GM18858 (cell line): ENCODE measurements at regions not wholly inside any gene's neighbourhood (a gene's known extent, or its start where the extent isn't known, plus 50 kb on each side); places are given as distances from the start of the nearest gene placed in this dataset.
"Not testable (repeated sequence)": the region's sequence is repeated elsewhere in the genome, so short reads cannot be mapped to it uniquely, and the experiment has no call there.

Experiments used
- ATAC-seq: cut with Tn5 transposase; IDR thresholded peaks from one replicate; pipeline ENCODE4 v1.9.1; 2021; ENCODE audit not compliant: unreplicated experiment

DNA sequence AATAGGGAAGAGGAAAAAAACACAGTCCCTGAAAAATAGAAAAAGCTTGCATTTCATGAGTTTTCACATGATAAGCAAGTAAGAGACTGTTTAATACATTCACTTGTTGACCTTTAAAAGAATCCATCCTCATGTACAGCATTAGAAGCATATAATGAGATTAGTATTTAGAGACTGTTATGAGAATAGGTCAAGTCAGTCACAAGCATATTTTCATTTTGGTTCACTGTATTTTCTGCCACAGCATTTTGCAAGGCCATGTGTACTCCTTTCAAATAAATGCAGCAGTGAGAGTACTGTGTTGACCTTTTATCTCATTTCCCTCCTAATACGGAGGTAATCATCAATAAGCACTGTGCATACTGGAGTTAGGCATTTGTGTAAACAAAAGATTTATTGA, 162.2 kb upstream of the SETMAR start:
- no peak for ATAC-seq

DNA sequence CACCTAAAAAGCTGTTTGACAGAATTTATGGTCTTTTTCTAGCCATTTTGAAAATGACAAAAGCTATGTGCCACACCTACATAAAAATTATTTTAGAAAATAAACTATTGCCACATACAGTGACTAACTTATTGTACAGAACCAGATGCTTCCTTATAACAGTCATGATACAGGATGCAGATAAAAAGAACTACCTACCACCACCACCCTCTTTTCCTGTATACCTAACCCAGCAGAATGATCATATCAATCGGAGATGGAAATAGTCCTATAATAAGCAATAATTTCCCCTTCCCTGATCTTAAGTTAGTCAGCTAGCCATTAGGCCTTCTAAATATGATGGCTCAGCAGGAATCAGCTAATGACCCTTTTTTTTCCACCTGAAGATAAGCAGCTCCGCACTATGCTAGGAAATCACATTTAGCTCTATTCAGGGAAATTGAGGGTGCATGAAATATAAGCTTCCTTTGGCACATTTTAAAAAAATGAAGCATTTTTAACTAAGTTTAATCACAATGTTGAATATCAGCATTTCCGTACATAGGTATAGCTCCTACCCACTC, 155.5 kb upstream of the SETMAR start:
- ATAC-seq = no peak

DNA sequence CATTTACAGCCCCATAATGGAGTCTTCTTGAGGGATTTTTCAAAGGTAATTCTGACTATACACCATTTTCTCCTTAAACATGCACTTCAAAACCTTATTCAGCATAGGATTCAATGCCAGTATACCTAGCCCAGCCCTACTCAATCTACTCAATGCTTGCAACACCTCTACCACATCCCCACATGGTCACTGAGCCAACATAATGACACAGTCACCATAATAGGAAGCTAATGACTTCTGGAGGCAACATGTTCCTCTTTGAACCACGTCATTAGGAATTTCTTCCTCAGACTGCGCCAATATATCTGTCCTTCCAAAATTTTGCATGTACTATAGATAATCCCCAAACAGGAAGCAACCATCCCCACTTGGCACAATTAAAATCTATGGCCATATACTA, 153.9 kb upstream of the SETMAR start:
- ATAC-seq = no peak

DNA sequence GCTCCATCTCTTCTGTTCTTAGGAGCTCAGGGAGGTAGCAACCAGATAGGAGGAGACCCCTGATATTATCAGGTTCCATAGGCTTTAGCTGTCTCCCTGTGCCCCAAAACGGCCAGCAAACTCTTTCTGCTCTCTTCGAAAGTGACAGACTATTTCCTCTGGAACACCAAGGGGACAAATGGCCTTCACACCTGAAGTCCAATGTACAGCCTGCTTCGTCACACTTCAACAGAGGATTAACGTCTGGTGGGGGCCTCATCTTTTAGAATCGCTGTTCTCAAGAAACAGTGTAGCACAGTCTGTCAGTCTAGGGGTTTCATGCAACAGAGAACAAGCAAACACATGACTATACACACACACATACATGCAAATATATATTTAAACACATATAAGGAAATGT, 152.4 kb upstream of the SETMAR start:
- ATAC-seq = no peak

DNA sequence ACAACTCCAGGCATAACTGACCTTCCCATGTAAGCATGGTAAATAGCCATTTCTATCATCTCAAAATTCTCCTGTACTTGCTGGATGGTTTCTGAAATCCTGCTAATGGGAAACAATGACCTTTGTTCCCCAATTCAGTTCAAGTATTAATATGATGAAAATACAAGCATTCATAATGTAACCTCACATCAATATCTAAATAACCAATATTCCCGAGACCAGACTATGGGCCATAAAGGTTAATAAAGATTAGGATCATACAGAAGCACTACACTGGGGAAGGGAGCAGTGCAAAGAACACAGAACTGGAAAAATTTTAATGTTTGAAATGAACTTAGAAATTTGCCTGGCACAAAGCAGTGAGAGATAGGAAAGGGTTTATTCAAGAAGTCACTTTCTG, 151.3 kb upstream of the SETMAR start:
- no peak for ATAC-seq

DNA sequence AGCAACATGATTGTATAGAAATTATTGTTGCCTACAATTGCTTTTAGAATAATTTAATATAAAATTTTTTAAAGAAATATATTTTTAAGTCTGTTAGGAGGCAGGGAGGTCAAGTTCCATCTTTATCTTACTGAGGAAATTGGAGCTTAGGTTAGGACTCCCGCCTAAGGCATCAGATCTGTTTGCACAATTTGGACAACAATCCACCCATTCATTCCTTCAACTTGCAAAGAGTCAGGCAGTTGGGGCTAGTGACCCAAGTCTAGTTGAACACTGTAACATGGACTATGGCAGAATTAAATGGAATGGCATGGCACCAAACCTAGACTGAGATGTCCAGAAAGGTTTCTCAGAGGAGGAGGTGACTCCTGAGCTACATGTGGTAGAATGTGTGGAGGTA, 149.4 kb upstream of the SETMAR start:
- ATAC-seq = no peak

DNA sequence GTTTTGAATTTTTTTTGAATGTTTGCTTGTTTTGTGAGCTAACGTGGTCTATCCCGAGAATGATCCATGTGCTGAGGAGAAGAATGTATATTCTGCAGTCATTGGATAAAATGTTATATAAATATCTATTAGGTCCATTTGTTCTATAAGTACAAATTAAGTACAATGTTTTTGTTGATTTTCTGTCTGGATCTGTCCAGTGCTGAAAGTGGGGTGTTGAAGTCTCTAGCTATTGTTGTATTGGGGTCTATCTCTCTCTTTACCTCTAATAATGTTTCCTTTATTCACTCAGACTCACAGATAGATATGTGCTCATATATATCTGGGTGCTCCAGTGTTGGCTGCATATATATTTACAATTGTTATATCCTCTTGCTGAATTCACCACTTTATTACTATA, 144.8 kb upstream of the SETMAR start:
- no peak for ATAC-seq

DNA sequence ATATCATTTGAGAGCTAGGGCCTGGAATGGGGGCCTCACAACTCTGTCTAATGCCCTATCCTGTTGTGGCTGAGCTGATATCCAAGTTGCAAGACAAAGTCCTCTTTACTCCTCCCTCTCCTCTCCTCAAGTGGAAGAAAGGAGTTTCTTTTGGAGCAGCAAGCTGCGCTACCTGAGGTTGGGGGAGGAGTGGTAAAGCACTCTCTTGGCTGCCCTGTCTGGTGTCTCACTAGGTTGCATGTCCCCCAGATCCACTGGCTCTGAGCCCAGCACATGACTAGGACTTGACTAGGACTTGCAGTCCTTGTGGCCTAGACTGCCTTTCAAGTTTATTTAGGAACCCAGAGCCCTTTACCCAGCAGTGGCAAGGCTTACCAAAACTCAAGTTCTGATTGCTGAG, 141.1 kb upstream of the SETMAR start:
- no peak for ATAC-seq

DNA sequence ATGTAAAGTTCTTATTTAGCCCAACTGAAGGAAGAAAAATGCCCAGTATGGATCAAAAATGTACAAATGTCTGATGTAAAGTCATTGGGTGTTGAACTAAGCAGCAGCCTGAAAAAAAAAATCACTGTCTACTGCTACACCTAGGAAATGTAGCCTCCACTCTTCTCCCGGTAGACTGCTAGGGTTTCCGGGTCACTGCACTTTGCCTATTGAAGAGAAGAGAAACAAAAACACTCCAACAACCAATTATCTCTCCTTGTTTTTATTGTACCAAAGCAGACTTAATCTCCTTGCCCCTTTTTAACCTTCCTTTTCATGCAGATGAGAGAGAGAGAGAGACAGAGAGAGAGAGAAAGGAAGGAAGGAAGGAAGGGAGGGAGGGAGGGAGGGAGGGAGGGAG, 140.2 kb upstream of the SETMAR start:
- no peak for ATAC-seq

DNA sequence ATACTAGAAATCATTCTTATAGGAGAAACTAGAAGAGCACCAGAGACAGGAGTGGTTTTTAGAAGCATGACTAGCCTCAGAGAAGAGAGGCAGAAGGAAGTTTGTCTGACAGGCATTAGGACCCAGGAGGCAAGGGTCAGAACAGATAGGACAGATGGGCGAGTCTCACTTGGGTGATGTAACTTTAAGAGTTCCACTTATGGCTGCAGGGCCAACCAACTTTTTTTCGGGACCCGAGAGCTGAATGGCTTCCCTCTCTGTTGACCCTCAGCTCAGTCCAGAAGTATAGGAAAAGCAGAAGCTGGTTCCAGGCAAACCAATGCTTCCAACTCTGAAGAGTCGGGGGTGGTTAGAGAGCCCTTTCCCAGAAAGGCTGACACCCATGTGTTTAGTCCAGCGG, 136.6 kb upstream of the SETMAR start:
- ATAC-seq = no peak

DNA sequence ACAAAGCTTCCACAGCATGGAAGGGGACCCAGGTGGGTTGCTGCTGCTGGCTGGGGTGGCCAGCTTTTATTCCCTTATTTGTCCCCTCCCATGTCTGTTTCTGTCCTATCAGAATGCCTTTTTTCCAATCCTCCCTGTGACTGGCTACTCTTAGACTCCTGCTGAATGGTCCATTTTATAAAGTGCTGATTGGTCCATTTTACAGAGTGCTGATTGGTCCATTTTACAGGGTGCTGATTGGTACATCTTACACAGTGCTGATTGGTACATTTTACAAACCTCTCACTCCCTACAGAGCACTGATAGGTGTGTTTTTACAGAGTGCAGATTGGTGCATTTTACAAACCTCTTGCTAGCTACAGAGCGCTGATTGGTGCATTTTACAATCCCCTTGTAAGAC, 135.9 kb upstream of the SETMAR start:
- not testable (repeated sequence) for ATAC-seq

DNA sequence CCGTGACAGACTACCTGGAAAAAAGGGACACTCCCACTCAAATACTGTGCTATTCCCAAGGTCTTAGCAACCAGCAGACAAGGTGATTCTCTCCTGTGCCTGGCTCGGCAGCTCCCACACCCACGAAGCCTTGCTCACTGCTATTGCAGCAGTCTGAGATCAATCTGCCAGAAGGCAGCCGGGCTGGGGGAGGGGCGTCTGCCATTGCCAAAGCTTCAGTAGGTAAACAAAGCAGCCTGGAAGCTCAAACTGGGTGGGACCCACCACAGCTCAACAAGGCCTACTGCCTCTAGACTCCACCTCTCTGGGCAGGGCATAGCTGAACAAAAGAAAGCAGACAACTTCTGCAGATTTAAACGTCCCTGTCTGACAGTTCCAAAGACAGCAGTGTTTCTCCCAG, 128.4 kb upstream of the SETMAR start:
- ATAC-seq = no peak

DNA sequence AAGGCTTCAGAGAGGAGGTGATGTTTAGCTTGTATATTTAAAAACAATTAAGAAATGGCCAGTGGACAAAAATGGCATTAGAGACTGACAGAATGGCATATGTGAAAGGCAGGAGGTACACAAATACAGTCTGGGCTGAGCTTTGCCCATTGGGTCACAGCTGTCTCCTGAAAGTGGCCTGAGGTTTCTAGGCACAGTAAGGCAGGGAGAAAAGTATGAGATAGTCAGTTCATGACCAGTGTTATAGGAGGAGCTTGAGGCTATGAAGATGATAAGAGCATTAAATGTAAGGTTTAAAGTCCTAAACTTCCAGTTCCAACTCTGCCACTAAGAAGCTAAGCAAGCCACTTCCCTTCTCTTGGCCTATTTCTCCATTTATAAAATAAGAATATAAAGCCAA, 111.2 kb upstream of the SETMAR start:
- no peak for ATAC-seq

DNA sequence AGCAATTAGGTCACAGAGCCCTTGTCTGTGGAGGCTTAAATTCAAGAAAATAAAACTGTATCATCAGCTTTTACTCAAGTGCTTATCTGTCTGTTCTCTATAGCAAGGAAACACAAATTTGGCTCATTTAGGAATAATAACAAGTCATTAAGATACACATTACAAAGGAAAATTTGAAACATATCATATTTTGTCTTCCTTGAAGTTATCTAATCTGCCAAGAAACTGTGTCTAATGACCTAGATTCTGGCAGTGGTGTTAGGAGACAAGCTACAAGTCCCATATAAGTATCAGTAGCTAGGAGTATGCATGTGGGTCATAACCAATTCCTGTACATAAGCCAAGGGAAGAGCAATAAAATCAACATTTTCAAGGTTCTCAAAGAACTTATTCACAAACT, 108.2 kb upstream of the SETMAR start:
- no peak for ATAC-seq

DNA sequence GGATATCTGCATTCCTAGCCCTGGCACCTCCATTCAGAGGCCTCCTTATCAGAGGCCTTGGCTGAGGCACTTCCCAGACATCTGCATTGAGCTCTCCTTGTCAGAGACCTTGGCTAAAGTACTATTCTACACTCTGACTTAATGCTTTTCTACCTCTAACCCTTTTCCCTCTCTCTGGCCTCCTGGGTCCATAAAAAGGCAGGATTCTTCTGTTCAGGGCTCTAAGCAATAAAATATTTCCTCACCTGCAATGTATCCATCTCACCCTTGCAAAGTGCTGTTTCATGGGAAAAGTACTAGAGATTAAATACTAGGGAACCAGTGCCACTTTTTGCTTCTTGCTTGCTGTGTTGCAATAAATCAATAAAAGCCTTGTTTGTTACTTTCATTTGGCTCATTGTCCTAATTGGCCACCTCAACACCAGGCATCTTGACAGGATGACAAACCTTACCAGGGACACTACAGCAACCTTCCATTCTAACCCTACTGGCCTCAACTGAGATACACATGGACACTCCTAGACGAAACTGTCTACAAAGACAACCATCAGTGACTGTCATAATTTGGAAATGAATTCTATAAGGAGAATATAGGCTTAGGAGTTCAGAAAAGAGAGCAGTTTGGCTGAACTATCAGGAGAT, 106.5 kb upstream of the SETMAR start:
- ATAC-seq = no peak

DNA sequence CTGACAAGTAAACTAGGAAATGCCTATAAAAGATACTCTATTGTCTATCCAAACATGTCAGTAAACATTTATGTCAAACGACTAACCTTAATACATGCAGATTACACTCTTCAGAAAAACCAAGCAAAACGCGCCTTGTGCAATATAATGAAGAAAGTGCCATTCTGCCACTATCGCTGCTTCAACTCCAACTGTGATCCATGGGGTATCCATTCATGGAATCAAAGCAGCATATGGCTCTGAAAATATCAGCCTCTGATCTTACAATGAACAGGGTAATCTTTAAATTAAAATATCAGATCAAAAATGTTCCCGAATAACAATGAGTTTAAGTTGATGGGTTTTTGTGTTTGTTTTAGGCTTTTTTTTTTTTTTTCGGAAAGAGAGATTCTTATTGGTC, 105.5 kb upstream of the SETMAR start:
- no peak for ATAC-seq

DNA sequence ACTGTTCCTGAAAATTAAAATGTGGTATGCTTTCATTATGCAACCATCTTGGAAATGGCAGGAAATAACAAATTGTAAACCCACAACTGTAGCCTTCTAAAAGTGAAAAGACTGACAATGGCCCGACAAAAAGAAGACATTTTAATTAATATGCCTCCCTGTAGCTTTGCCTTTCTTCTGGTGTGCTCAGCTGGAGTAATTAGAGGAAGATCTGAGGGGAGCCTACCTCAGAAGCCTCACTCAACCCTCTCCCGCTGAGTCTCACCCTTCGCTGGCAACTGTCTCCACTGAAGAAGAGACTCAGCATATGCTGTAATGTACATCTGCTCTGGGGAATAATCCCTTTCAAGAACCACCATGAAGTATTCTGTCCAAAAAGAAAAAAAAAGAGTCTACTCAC, 104.7 kb upstream of the SETMAR start:
- no peak for ATAC-seq

DNA sequence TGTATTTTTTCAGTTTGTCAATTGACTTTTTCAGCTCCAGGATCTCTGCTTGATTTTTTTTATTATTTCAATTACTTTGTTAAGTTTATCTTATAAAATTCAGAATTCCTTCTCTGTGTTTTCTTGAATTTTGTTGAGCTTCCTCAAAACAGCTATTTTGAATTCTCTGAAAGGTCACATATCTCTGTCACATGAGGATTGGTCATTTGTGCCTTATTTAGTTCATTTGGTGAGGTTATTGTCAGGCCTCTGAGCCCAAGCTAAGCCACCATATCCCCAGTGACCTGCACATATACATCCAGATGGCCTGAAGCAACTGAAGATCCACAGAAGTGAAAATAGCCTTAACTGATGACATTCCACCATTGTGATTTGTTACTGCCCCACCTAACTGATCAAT, 98.4 kb upstream of the SETMAR start:
- not testable (repeated sequence) for ATAC-seq

DNA sequence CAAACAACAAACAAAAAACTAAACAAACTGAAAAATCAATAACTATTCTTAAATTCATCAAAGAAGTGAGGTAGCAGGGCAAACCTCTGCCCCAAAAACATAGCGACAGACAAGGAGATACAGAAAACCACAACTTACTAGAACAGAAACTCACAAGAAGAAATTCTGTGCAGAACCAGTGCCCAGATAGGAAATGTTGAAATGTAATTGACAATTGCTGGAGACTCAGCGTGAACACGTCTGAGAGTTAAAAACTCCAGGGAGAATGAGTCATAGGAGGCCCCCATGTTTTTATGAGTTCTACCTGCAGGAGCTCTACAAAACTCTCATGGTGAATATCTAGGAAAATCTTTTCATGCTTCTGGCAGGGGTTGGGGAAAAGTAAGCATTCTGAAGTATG, 95.5 kb upstream of the SETMAR start:
- ATAC-seq = no peak

DNA sequence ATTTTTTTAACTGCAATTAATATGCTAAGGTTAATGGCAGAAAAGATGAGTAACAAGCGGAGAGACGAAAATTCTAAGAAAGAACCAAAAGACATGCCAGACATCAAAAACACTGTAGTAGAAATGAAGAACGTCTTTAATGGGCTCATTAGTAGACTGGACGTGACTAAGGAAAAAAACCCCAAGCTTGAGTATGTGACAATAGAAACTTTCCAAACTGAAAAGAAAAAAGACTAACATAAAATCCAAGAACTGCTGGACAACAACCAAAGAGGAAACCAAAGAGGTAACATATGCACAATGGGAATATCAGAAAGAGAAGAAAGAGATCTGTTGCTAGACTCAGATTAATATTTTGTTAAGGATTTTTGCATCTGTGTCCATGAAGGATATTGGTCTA, 94.6 kb upstream of the SETMAR start:
- ATAC-seq = no peak

DNA sequence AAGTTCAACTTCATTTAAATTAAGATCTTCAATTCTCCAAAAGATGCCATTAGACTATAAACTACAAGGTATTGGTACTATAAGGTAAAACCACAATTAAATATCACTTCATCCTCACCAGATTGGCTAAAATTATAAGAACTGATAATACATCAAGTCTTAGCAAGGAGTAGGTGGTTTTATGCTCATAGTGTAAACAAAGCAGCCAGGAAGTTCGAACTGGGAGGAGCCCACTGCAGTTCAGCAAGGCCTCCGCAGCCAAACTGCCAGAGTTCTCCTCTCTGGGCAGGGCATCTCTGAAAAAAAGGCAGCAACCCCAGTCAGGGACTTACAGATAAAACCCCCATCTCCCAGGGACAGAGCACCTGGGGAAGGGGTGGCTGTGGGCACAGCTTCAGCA, 91.6 kb upstream of the SETMAR start:
- no peak for ATAC-seq

DNA sequence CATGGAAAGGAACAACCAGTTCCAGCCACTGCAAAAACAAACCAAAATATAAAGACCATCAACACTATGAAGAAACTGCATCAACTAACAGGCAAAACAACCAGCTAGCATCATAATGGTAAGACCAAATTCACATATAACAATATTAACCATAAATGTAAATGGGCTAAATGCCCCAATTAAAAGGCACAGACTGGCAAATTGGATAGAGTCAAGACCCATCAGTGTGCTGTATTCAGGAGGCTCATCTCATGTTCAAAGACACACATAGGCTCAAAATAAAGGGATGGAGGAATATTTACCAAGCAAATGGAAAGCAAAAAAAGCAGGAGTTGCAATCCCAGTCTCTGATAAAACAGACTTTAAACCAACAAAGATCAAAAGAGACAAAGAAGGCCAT, 89.7 kb upstream of the SETMAR start:
- ATAC-seq = not testable (repeated sequence)

DNA sequence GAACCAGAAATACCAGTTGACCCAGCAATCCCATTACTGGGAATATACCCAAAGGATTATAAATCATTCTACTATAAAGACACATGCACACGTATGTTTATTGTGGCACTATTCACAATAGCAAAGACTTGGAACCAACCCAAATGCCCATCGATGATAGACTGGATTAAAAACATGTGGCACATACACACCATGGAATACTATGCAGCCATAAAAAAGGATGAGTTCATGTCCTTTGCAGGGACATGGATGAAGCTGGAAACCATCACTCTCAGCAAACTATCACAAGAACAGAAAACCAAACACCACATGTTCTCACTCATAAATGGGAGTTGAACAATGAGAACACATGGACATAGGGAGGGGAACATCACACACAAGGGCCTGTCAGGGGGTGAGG, 86.2 kb upstream of the SETMAR start:
- ATAC-seq = not testable (repeated sequence)
